HG02642 (cell line): ENCODE measurements at regions not wholly inside any gene's neighbourhood (a gene's known extent, or its start where the extent isn't known, plus 50 kb on each side); places are given as distances from the start of the nearest gene placed in this dataset.
"Not testable (repeated sequence)": the region's sequence is repeated elsewhere in the genome, so short reads cannot be mapped to it uniquely, and the experiment has no call there.

ENCODE experiments used
- ATAC-seq: cut with Tn5 transposase; IDR thresholded peaks from one replicate; pipeline ENCODE4 v1.9.1; 2021; ENCODE audit warnings: mild to moderate bottlenecking; ENCODE audit not compliant: unreplicated experiment, poor library complexity

GRCh38 chr3:48101301-48101650 lies 85.1 kb upstream of the MAP4 start:
- not testable (repeated sequence) for ATAC-seq

- no peak for ATAC-seq
Measured at GRCh38 chr3:48092270-48092669, 76.1 kb upstream of the MAP4 start.

- no peak for ATAC-seq
Measured at GRCh38 chr3:48090166-48090939, 74.1 kb upstream of the MAP4 start.

GRCh38 chr3:48088749-48089466 lies 72.7 kb upstream of the MAP4 start:
- ATAC-seq: peak; percentile 97

- peak; percentile 37 for ATAC-seq
Measured at GRCh38 chr3:48088056-48088748, 72.0 kb upstream of the MAP4 start.

GRCh38 chr3:48086705-48087104 lies 70.5 kb upstream of the MAP4 start:
- no peak for ATAC-seq

GRCh38 chr3:48084929-48085328 lies 68.7 kb upstream of the MAP4 start:
- ATAC-seq: no peak

GRCh38 chr3:48084170-48084569 lies 68.0 kb upstream of the MAP4 start:
- ATAC-seq: no peak

GRCh38 chr3:48082580-48083184 lies 66.5 kb upstream of the MAP4 start:
- no peak for ATAC-seq

GRCh38 chr3:48077815-48078214 lies 61.6 kb upstream of the MAP4 start:
- ATAC-seq: no peak

GRCh38 chr3:48070030-48070429 lies 53.8 kb upstream of the MAP4 start:
- ATAC-seq: no peak

- ATAC-seq: no peak
Measured at GRCh38 chr3:48069339-48069738, 53.1 kb upstream of the MAP4 start.

GRCh38 chr3:48068886-48069285 lies 52.7 kb upstream of the MAP4 start:
- no peak for ATAC-seq

GRCh38 chr3:48068320-48068719 lies 52.1 kb upstream of the MAP4 start:
- ATAC-seq: not testable (repeated sequence)

- ATAC-seq: no peak
Measured at GRCh38 chr3:48067271-48067670, 51.1 kb upstream of the MAP4 start.
